Fibroblast of peridontal ligament (primary cell): ENCODE measurements at regions not wholly inside any gene's neighbourhood (a gene's known extent, or its start where the extent isn't known, plus 50 kb on each side); places are given as distances from the start of the nearest gene placed in this dataset.

Experiments used
- DNase-seq: peaks from one replicate; pipeline ENCODE4 v3.0.0-alpha.2; 2010; ENCODE audit errors: extremely low read depth

- peak; percentile 8 for DNase-seq
Measured at GRCh38 chr6:82298012-82298411, 50.5 kb upstream of the IBTK start.
